ENCODE measurements at regions not wholly inside any gene's neighbourhood (a gene's known extent, or its start where the extent isn't known, plus 50 kb on each side); places are given as distances from the start of the nearest gene placed in this dataset.

DNA sequence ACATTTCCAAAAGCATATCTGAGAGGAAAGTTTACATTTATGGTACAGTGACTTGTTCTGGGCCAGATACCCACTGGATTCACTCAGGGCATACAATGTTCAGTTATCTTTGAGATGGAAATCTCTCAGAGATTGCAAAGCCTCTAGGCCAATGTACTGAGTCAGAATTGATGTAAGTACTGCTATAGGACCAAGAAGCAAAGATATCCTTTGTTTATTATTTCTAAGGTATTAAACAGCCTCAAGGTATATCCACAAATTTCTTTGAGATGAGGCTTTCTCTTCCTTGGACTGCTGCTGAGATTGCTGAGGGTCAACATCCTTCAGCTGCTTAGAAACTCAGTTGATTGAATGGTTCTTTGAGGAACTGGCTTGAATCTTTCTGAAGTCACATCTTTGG, 484.0 kb downstream of the METTL15 start:
- ATAC-seq (replicated peaks in 1 of 2) (no peak), DNase-seq (no peak)
- Mint-ChIP-seq H3K9me3 (peaks cover 0 to 2% of the 10 kb centered on the region in 2 donors), H3K36me3 (ENCODE audit: insufficient read depth in 2 of 2) (no peaks in the 10 kb centered on the region), H3K27me3 (ENCODE audit: low read depth) (no peaks in the 10 kb centered on the region), H3K27ac (no peak overlapping the region), H3K4me3 (no peak overlapping the region), H3K4me1 (ENCODE audit: low read depth) (no peaks in the 10 kb centered on the region)

DNA sequence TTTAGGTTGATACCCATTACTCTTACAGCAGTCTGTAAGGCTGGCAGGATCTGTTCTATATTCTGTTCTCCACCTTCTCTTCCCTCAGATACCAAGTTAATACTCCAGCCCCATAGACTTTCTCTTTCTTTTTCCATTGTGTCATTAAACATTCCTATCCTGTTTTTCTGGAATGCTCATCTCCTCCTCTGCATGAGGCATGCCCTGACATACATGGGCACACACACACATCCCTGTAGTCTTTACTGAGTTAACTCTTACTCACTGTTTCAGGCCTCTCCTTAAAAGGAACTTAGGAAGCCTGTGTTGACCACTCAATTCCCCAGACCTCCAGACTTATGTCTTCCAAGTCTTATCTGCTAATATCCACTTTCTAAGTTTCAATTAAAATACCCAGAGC, 476.8 kb downstream of the METTL15 start:
- Mint-ChIP-seq H3K4me3 (no peak overlapping the region), H3K27me3 (ENCODE audit: low read depth) (no peaks in the 10 kb centered on the region), H3K4me1 (ENCODE audit: low read depth) (no peaks in the 10 kb centered on the region), H3K9me3 (no peaks in the 10 kb centered on the region), H3K36me3 (ENCODE audit: insufficient read depth in 2 of 2) (no peaks in the 10 kb centered on the region), H3K27ac (no peak overlapping the region)
- DNase-seq, result no peak
- ATAC-seq (replicated peaks in 1 of 2), result no peak

DNA sequence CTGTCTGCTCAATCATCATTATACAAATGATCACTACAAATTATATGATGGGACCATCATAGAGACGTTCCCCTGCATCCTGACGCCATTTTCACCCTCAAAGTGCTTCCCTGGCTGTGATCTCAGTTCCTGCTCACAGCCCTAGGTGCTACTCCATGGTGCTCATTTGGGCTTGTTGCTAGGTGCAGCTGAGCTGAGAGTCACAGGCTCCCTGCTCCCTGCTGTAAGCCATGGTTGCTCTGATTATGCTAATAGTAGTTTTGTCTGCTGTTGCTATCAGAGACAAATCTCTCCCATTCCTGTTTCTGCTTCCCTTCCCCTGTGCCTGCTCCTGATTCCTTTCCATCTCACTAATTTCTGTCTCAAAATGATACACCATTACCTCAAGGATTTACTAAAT, 474.3 kb downstream of the METTL15 start:
- Mint-ChIP-seq H3K36me3 (ENCODE audit: insufficient read depth in 2 of 2) (no peaks in the 10 kb centered on the region), H3K27ac (no peak overlapping the region), H3K27me3 (ENCODE audit: low read depth) (no peaks in the 10 kb centered on the region), H3K4me3 (no peak overlapping the region), H3K9me3 (no peaks in the 10 kb centered on the region), H3K4me1 (ENCODE audit: low read depth) (no peaks in the 10 kb centered on the region)
- DNase-seq, result no peak
- no peak for ATAC-seq (replicated peaks in 1 of 2)

DNA sequence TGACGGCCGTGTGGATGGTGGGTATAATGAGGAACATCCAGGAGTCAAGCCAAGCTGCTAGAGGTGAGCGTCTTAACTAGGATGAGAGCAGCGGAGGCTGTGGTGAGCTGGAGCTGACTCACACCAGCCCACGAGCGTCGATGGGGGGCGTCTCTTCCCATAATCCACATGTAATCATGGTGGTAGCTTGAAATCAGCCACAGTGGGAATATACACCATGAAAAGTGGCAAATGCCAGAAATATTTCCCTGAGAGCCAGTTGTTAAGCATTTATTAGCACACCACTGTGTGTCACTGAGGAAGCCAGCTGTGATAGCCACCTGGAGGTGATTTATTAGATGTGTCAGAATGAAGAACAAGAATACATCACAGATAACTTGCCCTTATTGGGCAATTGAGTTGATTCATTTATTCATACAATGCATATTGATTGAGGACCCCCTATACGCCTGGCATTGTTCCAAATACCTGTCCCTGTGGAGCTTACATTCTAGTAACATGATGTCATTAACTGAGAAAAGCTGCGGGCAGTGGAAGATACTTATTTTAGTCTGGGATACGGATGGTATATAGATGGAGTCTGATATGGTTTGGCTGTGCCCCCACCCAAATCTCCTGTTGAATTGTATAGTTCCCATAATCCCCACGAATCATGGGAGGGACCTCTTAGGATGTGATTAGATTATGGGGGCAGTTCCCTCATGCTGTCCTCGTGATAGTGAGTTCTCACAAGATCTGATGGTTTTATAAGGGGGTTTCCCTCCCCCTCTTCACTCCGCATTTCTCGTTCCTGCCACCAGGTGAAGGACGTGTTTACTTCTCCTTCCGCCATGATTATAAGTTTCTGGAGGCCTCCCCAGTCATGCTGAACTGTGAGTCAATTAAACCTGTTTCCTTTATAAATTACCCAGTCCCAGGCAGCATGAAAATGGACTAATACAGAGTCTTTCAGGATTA, 473.4 kb downstream of the METTL15 start:
- Mint-ChIP-seq H3K4me1 (ENCODE audit: low read depth) (no peaks in the 10 kb centered on the region), H3K27me3 (ENCODE audit: low read depth) (no peaks in the 10 kb centered on the region), H3K4me3 (no peak overlapping the region), H3K27ac (no peak overlapping the region), H3K9me3 (no peaks in the 10 kb centered on the region), H3K36me3 (ENCODE audit: insufficient read depth in 2 of 2) (no peaks in the 10 kb centered on the region)
- ATAC-seq (replicated peaks in 1 of 2), result no peak
- no peak for DNase-seq

DNA sequence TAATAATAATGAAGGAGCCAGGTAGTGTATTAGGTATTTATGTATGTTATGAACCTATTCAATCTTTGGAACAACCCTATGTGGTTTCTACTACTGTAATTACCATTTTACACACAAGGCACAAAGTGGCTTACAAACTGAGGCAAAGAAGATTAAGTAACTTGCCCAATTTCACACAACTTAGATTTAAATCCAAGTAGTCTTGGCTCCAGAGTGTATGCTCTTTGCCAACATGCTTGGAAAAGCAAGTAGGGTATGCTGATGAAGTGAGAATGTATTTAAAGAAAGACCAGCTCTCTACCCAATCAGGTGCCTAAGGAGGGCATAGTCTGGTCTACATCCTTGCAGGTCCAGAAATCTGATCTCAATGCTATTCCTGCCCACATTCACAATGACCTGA, 463.2 kb downstream of the METTL15 start:
- H3K9me3 Mint-ChIP-seq, result peaks cover 0 to 2% of the 10 kb centered on the region in 2 donors
- DNase-seq (no peak), ATAC-seq (replicated peaks in 1 of 2) (no peak)
- H3K27ac Mint-ChIP-seq, result no peak overlapping the region
- H3K4me1 Mint-ChIP-seq (ENCODE audit: low read depth), result no peaks in the 10 kb centered on the region
- H3K36me3 Mint-ChIP-seq (ENCODE audit: insufficient read depth in 2 of 2), result no peaks in the 10 kb centered on the region
- no peaks in the 10 kb centered on the region for H3K27me3 Mint-ChIP-seq (ENCODE audit: low read depth)
- H3K4me3 Mint-ChIP-seq, result no peak overlapping the region

DNA sequence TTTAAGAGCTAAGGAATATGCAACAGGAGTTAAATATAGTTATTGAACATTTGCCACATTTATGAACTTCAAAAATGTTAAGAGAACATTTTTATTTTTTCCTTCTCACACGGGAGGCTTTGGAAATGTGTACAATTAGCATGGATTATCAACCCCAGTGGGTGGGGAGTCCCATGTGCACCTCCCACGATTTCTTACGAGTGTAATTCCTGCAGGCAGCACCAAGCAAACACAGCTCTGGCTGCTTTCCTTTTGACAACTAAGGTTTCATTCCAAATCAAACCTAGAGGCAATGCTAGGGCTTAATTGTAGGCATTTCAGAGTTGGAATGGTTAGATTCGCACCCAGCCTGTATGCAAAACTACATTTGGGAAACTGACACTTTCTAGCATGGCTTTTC, 460.9 kb downstream of the METTL15 start:
- H3K27me3 Mint-ChIP-seq (ENCODE audit: low read depth), result no peaks in the 10 kb centered on the region
- no peaks in the 10 kb centered on the region for H3K4me1 Mint-ChIP-seq (ENCODE audit: low read depth)
- H3K4me3 Mint-ChIP-seq, result no peak overlapping the region
- no peak for DNase-seq
- H3K36me3 Mint-ChIP-seq (ENCODE audit: insufficient read depth in 2 of 2), result no peaks in the 10 kb centered on the region
- ATAC-seq (replicated peaks in 1 of 2), result no peak
- peaks cover 0 to 5% of the 10 kb centered on the region in 2 donors for H3K9me3 Mint-ChIP-seq
- H3K27ac Mint-ChIP-seq, result no peak overlapping the region

DNA sequence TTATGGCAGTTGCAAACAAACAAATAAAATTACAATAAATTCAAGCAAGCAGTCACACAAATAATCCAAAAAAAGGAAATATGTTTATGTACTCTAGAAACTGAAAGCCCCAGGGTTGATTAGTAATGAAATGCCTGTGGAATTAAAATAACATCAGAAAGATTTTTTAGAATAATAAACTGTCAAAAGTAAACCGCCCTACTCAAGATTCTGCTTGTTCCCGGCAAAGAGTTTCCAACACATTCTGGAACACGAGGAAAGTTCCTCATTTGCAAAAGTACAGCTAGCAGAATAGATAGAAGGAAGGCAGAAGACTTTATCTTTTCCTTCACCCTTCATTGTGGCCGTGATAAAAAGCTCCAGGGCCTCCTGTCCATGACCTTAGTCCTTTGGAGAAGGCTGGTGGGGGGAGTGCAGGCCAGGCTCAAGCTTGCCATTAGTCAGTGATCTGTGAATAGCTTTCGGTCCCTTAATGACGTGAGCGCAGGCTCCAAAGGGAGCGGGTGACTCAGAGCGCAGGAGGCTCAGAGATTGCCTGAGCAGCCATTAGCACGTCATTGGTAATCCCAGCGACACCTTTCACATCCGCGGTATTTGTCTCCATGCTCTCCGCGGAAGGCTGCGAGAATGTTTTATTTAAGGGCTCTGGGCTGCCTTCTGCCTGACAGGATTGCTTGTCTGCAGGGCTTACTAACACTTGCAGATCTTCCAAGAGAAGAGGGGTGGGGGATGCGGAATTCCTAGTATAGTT, 458.3 kb downstream of the METTL15 start:
- H3K27me3 Mint-ChIP-seq (ENCODE audit: low read depth), result no peaks in the 10 kb centered on the region
- H3K4me1 Mint-ChIP-seq (ENCODE audit: low read depth), result no peaks in the 10 kb centered on the region
- no peak for ATAC-seq (replicated peaks in 1 of 2)
- DNase-seq, result no peak
- no peaks in the 10 kb centered on the region for H3K36me3 Mint-ChIP-seq (ENCODE audit: insufficient read depth in 2 of 2)
- H3K9me3 Mint-ChIP-seq, result peaks cover 0 to 5% of the 10 kb centered on the region in 2 donors
- H3K4me3 Mint-ChIP-seq, result no peak overlapping the region
- no peak overlapping the region for H3K27ac Mint-ChIP-seq

DNA sequence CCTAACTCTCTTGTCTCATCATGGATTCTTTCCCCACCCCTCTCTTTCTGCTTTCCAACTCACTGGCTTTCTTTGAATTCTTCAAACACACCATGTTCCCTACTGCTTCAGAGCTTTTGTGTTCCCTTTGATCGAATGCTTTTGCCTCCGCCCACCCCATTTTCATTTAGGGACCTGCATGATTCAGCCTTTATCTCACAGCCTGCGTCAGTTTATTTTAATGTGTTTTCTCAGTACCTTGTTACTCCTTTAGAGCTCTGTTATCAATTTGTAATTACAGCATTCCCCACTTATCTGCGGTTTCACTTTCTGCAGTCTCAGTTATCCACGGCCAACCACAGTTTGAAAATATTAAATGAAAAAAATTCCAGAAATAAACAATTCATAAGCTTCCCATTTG, 451.3 kb downstream of the METTL15 start:
- Mint-ChIP-seq H3K9me3 (peaks cover 2 to 9% of the 10 kb centered on the region in 2 donors), H3K27me3 (ENCODE audit: low read depth) (peaks cover 8% of the 10 kb centered on the region), H3K27ac (no peak overlapping the region), H3K36me3 (ENCODE audit: insufficient read depth in 2 of 2) (no peaks in the 10 kb centered on the region), H3K4me1 (ENCODE audit: low read depth) (no peaks in the 10 kb centered on the region), H3K4me3 (no peak overlapping the region)
- ATAC-seq (replicated peaks in 1 of 2), result no peak
- no peak for DNase-seq

DNA sequence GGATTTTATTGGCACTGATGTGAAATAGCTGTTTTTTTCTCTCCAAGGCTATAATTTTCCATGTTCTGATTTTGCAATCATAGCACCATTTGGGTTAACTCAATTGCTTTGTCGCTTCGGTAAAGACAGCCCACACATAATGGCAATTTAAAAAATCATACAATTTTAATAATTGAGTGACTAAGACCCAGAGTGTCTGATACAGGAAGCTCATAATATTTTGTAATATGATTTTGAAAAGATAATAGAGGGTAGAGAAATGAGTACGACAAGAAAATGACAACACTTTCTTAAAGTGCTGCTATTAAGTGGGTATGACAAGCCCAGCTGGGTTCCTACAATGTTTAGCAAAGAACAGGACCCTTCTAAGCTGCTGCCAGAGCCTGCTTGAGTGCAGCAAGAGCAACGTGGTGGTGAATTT, 439.1 kb downstream of the METTL15 start:
- peaks cover 0 to 2% of the 10 kb centered on the region in 2 donors for H3K9me3 Mint-ChIP-seq
- DNase-seq (no peak), ATAC-seq (replicated peaks in 1 of 2) (no peak)
- no peaks in the 10 kb centered on the region for H3K36me3 Mint-ChIP-seq (ENCODE audit: insufficient read depth in 2 of 2)
- H3K27ac Mint-ChIP-seq, result no peak overlapping the region
- H3K4me1 Mint-ChIP-seq (ENCODE audit: low read depth), result no peaks in the 10 kb centered on the region
- no peaks in the 10 kb centered on the region for H3K27me3 Mint-ChIP-seq (ENCODE audit: low read depth)
- no peak overlapping the region for H3K4me3 Mint-ChIP-seq

DNA sequence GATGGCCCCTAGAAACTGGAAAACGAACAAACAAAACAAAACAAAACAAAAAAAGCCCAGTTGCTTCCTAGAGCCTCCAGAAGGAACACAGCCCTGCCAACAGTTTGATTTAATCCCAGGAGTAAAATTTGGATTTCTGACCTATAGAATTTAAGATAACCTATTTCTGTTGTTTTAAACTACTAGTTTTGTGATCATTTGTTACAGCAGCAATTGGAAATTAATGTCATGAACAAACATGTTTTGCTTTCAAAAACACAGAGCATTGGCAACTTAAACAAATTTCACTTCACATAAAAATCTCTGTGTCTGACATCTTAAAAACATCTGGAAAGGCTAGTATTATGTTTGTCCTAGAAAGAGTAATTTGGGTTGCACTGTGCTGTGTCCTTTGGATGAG, 437.3 kb downstream of the METTL15 start:
- H3K36me3 Mint-ChIP-seq (ENCODE audit: insufficient read depth in 2 of 2), result no peaks in the 10 kb centered on the region
- H3K27ac Mint-ChIP-seq, result no peak overlapping the region
- ATAC-seq (replicated peaks in 1 of 2) (no peak), DNase-seq (no peak)
- no peak overlapping the region for H3K4me3 Mint-ChIP-seq
- no peaks in the 10 kb centered on the region for H3K27me3 Mint-ChIP-seq (ENCODE audit: low read depth)
- H3K4me1 Mint-ChIP-seq (ENCODE audit: low read depth), result no peaks in the 10 kb centered on the region
- peaks cover 0 to 2% of the 10 kb centered on the region in 2 donors for H3K9me3 Mint-ChIP-seq

DNA sequence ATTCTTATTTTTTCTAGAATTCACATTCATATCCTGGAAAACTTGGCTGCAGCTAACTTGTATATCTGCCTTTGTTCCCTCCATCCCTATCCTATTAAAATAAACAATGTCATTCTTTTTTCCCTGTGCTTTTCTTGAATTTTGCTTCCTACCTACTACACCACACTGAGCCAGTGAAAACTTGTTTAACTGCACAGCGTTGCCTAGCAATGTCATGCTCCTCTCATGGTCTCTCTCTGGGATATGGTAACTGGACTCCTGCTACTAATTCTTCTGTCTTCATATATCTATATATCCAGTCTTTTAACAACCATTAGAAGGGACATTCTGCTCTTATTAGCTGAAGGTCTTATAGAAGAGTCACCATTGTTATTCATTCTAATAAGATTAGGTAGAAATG, 434.4 kb downstream of the METTL15 start:
- no peak overlapping the region for H3K27ac Mint-ChIP-seq
- H3K36me3 Mint-ChIP-seq (ENCODE audit: insufficient read depth in 2 of 2), result no peaks in the 10 kb centered on the region
- no peaks in the 10 kb centered on the region for H3K4me1 Mint-ChIP-seq (ENCODE audit: low read depth)
- no peaks in the 10 kb centered on the region for H3K27me3 Mint-ChIP-seq (ENCODE audit: low read depth)
- peaks cover 0 to 2% of the 10 kb centered on the region in 2 donors for H3K9me3 Mint-ChIP-seq
- DNase-seq (no peak), ATAC-seq (replicated peaks in 1 of 2) (no peak)
- no peak overlapping the region for H3K4me3 Mint-ChIP-seq

DNA sequence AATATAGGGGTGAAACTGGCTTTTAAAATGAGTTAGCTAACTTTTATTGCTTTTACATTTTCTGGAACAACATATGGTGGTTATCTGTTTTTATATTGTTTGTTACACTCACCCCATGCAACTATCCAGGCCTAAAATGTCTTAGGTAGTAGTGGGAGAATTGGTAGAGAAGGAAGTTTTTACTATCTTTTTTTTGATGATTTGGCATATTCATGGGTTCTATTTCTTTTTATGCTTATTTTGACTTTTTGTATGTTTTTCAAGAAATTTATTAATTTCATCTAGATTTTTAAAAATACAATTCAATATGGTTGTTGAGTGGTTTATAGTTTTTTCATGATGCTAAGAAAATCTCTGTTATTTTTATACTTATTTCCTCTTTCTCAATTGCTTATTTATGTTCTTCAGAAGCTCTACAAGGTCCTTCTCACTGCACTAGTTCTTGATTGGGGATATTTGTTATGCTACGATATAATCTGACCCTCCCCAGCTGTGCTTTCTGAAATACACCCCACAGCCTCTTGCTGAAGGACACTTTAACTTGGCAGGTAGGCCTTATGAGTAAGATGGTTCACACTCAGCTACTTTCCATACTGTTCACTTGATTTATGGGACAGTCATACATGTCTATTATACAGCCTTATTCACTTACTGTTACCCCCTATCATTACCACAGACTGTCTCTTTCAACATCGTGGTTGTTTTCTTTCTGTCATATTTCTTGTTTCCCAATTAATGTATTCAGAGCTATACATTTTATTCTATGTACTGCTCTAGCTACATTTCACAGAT, 431.2 kb downstream of the METTL15 start:
- Mint-ChIP-seq H3K4me3 (no peak overlapping the region), H3K9me3 (no peaks in the 10 kb centered on the region), H3K27ac (no peak overlapping the region), H3K36me3 (ENCODE audit: insufficient read depth in 2 of 2) (no peaks in the 10 kb centered on the region), H3K27me3 (ENCODE audit: low read depth) (no peaks in the 10 kb centered on the region), H3K4me1 (ENCODE audit: low read depth) (no peaks in the 10 kb centered on the region)
- no peak for ATAC-seq (replicated peaks in 1 of 2)
- no peak for DNase-seq

DNA sequence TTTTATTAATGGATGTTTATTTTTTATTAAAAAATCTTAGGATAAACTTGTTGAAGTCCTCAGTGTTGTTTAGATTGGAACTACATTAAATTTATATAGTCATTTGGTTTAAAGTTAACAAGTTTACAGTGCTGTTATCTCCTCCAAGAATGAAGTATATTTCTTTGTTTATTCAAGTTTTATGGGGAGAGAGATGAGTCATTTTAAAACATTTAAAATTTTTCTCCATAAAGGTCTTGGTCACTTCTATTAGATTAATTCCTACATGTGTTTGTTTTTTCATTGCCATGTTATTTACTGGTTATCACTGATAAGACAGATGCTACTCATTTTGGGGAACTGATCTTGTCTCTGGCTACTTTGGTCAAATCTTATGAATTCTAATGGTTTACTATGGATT, 429.6 kb downstream of the METTL15 start:
- no peaks in the 10 kb centered on the region for H3K36me3 Mint-ChIP-seq (ENCODE audit: insufficient read depth in 2 of 2)
- no peak for DNase-seq
- H3K27ac Mint-ChIP-seq, result no peak overlapping the region
- no peak overlapping the region for H3K4me3 Mint-ChIP-seq
- no peaks in the 10 kb centered on the region for H3K27me3 Mint-ChIP-seq (ENCODE audit: low read depth)
- no peaks in the 10 kb centered on the region for H3K9me3 Mint-ChIP-seq
- ATAC-seq (replicated peaks in 1 of 2), result no peak
- H3K4me1 Mint-ChIP-seq (ENCODE audit: low read depth), result no peaks in the 10 kb centered on the region
